T follicular helper cell (primary cell): ENCODE measurements at regions not wholly inside any gene's neighbourhood (a gene's known extent, or its start where the extent isn't known, plus 50 kb on each side); places are given as distances from the start of the nearest gene placed in this dataset.

Source experiments
- DNase-seq: peaks from one replicate; pipeline ENCODE4 v3.0.0-alpha.2; 2020; ENCODE audit warnings: low read depth

DNA sequence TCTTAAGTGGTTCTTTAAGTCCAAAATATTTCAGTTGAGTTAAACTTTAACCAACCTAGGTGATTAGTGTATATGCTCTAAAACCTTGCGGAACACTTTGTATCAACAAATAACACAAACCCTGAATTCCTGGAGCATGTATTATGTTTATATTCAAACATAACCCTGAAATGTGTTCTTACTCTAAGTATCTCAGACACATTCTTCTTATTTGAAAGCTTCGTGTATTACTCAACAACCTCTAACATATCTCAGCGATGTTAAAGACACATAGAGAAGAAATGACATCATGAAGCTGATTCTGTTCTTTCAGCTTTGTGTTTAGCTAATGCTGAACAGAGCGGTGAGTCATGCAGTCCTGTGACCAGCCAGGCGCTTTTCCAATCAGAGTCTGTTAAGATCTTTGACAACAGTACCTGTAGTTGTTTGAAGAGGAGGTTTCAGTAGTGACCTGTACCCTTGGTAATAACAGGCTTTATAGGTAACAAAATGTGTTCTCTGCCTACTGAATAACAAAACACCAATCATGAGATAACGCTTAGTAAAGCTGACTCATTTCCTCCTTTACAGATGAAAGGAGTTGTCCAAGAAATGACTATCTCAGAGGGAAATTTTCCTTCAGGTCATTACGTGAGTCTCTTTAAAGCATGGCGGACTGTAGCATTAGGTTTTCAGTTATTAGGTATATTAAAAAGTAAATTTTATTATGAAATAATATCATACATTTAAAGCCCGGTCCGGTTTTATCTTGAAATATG is 67.3 kb upstream of the KLF6 start:
- DNase-seq = peak; percentile 59

DNA sequence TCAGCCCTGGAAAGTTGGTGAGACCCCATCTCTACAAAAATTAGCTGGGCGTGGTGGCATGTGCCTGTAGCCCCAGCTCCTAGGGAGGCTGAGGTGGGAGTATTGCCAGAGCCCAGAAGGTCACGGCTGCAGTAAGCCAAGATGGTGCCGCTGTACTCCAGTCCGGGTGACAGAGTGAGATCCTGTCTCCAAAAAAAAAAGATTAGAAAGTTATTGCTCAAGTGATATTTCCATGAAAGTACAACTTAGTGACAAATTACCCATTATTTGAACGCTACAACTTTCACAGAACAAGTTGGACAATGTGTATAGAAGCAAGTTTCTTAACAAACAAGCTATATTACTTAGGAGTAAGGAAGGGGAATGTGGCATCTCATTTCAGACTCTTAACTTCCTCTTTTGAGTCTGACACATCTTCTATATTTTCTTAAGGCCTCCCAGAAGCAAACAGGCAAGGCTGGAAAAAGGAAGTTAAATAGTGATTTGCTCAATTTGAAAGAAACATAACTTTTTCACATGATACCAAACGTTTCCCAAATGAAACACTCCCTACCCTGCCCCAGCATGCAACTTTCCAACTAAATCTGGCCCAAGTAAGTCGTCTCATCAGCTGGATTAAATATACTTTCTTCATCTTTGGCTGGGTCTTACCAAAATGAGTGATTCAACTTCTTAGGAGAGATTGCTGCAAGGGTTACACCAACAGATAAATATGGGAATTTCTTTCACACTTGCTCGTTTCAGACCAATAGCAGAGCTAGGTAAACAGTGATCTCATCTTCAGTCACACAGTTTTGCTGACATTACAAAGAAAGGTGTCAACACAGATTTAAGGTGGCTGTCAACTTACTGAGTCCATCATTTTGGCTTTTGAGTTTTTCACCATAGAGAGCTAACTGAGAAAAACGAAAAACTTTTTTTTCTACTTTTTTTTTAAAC is 66.3 kb upstream of the KLF6 start:
- no peak for DNase-seq

GRCh38 chr10:3848775-3849635 is 64.0 kb upstream of the KLF6 start:
- no peak for DNase-seq

DNA sequence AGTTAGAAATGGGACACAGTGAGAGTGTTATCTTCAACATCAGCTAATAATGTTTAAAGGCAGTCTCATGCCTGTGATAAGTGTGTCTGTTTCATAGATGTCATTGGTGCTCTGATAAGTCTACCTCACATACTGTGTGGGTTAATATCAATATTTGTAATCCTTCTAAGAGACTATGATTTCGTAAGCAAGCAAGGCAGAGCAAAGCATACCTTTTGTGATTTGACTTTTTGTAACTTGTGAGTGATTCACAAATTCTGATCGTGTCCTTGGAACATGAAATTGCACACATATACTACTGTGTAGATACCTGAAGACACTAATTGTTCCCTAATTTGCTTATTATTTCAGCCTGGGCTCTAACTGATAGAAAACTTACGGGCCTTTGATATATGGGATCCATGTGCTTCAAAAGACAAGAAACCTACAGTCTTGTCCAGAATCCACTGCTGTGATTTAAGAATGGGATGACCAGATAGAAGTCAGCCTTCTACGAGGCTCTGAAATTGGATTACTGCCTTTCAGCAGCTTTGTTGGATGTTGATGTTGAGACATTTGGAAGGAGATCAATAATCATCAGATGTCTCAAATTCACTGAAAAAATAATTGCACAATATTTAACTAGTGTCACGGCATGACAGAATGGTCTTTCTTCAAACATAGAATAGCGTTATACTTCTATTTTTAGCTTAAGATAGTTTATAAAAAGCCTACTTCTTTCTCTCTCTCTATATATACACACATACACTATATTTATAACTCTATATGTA is 63.2 kb upstream of the KLF6 start:
- no peak for DNase-seq

DNA sequence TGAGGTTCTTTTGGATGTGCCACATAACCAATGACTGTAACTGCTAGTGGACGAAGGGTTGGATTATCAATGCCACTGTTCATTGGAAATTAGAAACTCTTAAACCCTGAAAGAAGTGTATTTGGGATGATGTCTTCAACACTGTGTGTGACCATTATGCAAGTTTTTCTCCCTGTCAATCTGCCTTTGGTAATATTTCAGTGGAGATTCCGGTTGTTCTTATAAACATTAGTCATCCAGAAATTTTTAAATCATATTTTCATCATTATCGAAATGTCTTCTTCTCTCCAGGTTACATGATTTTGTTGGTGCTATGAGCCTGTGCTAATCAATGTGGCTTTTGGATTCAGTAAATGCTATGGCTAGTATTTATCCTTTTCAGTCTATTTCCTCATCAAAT is 61.7 kb upstream of the KLF6 start:
- no peak for DNase-seq

DNA sequence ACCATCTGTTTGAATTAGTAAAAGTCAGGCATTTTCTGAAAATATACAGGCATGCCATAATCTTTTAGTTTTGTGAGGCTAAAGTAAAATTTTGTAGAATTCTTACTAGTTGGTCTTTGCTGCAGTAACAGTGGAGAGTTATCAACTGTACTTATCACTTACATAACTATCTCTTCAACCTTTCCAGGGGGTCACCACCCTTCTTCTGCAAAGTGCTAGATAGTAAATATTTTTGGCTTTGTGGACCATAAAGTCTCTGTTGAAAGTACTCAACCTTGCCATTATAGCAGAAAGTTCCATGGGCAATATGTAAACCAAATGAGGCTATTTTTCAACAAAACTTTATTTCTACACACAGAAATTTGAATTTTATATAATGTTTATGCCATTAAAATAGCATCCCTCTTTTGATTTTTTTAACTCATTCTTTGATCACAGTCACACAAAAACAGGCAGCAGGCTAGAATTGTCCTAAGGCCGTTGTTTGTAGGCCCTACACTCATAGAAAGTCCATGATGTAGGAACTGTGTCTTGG is 59.5 kb upstream of the KLF6 start:
- DNase-seq = no peak

DNA sequence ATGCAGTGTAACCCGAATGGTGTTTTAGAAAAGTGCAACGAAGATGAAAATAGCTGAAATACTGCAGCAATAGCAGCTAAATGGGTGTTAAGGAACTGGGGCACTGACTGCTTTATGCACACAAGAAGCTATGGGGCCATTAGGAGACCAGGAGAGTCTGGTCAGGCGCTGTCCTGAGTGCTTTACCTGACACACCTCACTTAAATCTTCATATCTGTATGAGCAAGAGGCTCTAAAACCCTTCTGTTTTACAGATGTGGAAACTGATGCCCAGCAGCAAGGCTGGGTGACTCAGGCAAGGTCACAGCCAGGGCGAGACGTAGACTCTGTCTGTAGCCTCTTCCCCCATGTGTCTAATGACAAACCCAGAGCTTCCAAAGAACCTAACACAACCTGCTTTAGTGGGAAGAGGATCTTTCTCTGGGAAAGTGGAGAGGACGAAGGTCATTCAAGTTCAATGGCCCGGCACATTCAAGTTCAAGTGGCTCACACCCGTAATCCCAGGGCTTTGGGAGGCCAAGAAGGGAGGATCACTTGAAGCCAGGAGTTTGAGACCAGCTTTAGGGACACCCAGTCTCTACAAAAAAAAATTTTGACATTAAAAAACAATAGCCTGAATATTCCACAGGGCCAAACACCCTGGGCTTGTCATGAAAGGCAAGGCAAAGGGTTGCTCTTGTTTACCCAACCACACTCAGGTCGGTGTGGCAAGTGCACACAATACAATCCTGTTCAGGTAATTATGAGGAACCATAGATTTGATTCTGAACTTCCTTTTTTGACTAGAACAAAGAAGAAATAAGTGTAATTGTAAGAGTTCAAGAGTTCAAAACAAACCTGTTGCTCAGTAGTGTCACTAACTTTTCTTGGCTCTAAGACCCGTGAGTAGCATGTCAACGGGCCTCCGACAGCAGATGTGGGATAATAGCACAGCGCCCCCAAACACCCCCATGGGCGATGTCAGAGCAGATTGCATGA is 53.7 kb upstream of the KLF6 start:
- DNase-seq = no peak

DNA sequence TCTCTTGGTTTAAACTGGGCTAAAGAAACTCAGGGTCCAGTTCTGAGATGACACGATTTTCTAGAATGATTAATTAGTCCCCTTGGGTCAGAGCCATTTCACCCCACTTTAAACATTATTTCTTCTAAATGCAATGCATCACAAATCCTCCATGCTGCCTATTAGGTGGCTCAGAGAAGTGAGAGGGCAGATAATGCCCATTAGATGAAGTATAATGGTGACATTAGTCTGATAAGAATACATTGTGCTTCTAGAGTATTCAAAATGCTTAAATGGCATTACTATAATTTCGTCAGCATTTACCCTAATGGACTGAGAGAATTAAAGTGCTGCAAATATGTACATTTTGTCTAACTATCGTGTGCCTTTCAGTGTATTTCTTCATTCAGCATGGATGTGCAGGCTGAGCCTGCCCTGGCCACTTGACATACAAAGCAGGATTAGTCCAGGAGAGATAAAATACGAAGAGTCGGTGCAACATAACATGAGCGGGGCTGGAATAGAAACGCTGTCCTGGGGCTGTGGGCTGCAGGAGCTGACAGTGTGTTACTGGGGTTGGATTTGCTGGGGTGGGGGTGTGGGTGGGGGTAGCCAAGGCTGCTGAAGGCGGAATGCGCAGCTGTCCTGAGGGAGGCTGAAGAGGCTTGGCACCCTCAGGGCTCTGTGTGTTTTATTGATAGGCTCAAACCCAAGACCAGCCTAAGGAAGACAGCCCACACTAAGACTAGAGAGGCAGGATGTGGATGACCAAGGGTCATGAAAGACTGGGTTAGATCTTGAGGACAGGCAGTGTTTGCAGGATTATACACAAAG is 52.8 kb upstream of the KLF6 start:
- no peak for DNase-seq

- no peak for DNase-seq
These were observed 51.3 kb upstream of the KLF6 start for GRCh38 chr10:3836222-3836820.

DNA sequence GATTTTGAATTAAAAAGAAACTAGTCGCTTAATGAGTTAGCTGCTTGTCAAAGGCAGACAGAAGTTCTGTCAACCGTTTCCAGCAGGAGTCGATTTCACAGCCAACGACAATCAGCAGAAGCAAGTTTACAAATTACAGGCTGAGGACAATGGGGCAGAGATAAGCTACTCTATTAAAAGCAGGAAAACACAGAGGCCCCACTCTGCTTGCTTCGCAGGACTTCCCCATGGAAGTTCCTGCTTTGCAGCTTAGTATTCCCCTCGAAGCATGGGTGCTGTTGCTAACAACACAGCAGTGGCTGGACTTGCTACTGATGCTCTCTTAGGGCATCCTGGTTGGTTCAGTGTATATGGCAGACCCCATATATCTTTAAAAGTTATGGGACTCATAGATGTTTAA is 50.8 kb upstream of the KLF6 start:
- no peak for DNase-seq

DNA sequence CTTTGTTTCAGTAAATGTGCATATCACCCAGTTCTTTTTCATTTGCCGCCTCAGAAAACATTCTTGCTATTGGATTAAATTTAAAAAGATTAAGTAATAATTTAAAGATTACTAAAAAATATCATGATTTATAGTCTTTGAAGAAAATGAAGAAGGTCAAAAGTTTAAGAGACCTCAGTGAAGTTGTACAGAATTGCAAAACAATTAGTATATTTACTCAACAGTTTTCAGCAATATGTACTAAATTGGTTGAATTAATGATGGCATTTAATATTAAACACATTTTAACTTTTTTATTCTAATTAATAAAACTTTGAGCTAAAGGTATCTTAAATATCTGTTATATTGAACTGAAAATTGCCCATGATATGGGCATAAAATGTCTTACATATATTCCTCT is 49.9 kb upstream of the KLF6 start:
- no peak for DNase-seq
